ENCODE measurements at regions not wholly inside any gene's neighbourhood (a gene's known extent, or its start where the extent isn't known, plus 50 kb on each side); places are given as distances from the start of the nearest gene placed in this dataset.

- no peak overlapping the region for H3K27ac ChIP-seq
- H3K27me3 ChIP-seq (replicated peaks) = no peaks in the 10 kb centered on the region
- TF ChIP-seq CTCF (IDR thresholded peaks at IDR 0.05; ENCODE audit: low read depth, low read length, missing control alignments) = no peak
- no peaks in the 10 kb centered on the region for H3K36me3 ChIP-seq (replicated peaks)
- no peak overlapping the region for H3K4me3 ChIP-seq (ENCODE audit: low read depth, low read length)
- in situ Hi-C loops (cut with HindIII; ENCODE audit: low pct_ligation_motif_present, low sequenced_read_pairs) = no loop called here
- DNase-seq = no peak
Observed at GRCh38 chr11:70486731-70487130, 88.4 kb downstream of the CTTN start.

- DNase-seq = no peak
- Histone ChIP-seq H3K27ac (no peak overlapping the region), H3K36me3 (replicated peaks) (no peaks in the 10 kb centered on the region), H3K27me3 (replicated peaks) (no peaks in the 10 kb centered on the region), H3K4me3 (ENCODE audit: low read depth, low read length) (no peak overlapping the region)
- in situ Hi-C loops (cut with HindIII; ENCODE audit: low pct_ligation_motif_present, low sequenced_read_pairs) = no loop called here
- no peak for TF ChIP-seq CTCF (IDR thresholded peaks at IDR 0.05; ENCODE audit: low read depth, low read length, missing control alignments)
Observed at GRCh38 chr11:70487160-70487559, 88.8 kb downstream of the CTTN start.

GRCh38 chr11:70487756-70488155 is 89.4 kb downstream of the CTTN start:
- no peaks in the 10 kb centered on the region for H3K36me3 ChIP-seq (replicated peaks)
- no peak for TF ChIP-seq CTCF (IDR thresholded peaks at IDR 0.05; ENCODE audit: low read depth, low read length, missing control alignments)
- no peak overlapping the region for H3K27ac ChIP-seq
- H3K4me3 ChIP-seq (ENCODE audit: low read depth, low read length) = no peak overlapping the region
- no peaks in the 10 kb centered on the region for H3K27me3 ChIP-seq (replicated peaks)
- in situ Hi-C loops (cut with HindIII; ENCODE audit: low pct_ligation_motif_present, low sequenced_read_pairs) = no loop called here
- no peak for DNase-seq

- Histone ChIP-seq H3K4me3 (ENCODE audit: low read depth, low read length) (no peak overlapping the region), H3K27me3 (replicated peaks) (no peaks in the 10 kb centered on the region), H3K36me3 (replicated peaks) (no peaks in the 10 kb centered on the region), H3K27ac (no peak overlapping the region)
- TF ChIP-seq CTCF (IDR thresholded peaks at IDR 0.05; ENCODE audit: low read depth, low read length, missing control alignments) = no peak
- in situ Hi-C loops (cut with HindIII; ENCODE audit: low pct_ligation_motif_present, low sequenced_read_pairs) = no loop called here
- no peak for DNase-seq
Observed at GRCh38 chr11:70488171-70488703, 89.9 kb downstream of the CTTN start.

- Histone ChIP-seq H3K4me3 (ENCODE audit: low read depth, low read length) (no peak overlapping the region), H3K36me3 (replicated peaks) (no peaks in the 10 kb centered on the region), H3K27me3 (replicated peaks) (no peaks in the 10 kb centered on the region), H3K27ac (no peak overlapping the region)
- TF ChIP-seq CTCF (IDR thresholded peaks at IDR 0.05; ENCODE audit: low read depth, low read length, missing control alignments) = no peak
- in situ Hi-C loops (cut with HindIII; ENCODE audit: low pct_ligation_motif_present, low sequenced_read_pairs) = no loop called here
- DNase-seq = no peak
Observed at GRCh38 chr11:70489276-70489675, 90.9 kb downstream of the CTTN start.

GRCh38 chr11:70490208-70490607 is 91.9 kb downstream of the CTTN start:
- H3K27ac ChIP-seq = no peak overlapping the region
- in situ Hi-C loops (cut with HindIII; ENCODE audit: low pct_ligation_motif_present, low sequenced_read_pairs) = no loop called here
- no peaks in the 10 kb centered on the region for H3K27me3 ChIP-seq (replicated peaks)
- no peak for TF ChIP-seq CTCF (IDR thresholded peaks at IDR 0.05; ENCODE audit: low read depth, low read length, missing control alignments)
- no peak for DNase-seq
- H3K36me3 ChIP-seq (replicated peaks) = no peaks in the 10 kb centered on the region
- no peak overlapping the region for H3K4me3 ChIP-seq (ENCODE audit: low read depth, low read length)
